IMR-90 (cell line): ENCODE measurements at regions not wholly inside any gene's neighbourhood (a gene's known extent, or its start where the extent isn't known, plus 50 kb on each side); places are given as distances from the start of the nearest gene placed in this dataset.

Experiments used
- ATAC-seq: fragments of 200-7000 bp; cut with Tn5 transposase; 2 replicates; pipeline ENCODE4 v1.9.1; 2020; ENCODE audit warnings: low read depth, mild to moderate bottlenecking, moderate library complexity
- BruUV-seq: library from RNA; stranded (reverse); fragments of 400-500 nt; replicated peaks from 2 replicates; lab custom pipeline; 2021; lab: Mats Ljungman, UMichigan
- CTCF ChIA-PET: fragments of 300-600 bp; formaldehyde crosslinking; extraction: SDS; loops from one replicate; lab custom pipeline; 2021; ENCODE audit warnings: antibody characterized with exemption; lab: Yijun Ruan, JAX
- POLR2A ChIA-PET: fragments of 300-600 bp; sonication (Branson Sonifier 250); formaldehyde crosslinking; loops from one replicate; lab custom pipeline; 2022; ENCODE audit warnings: antibody characterized with exemption; ENCODE audit not compliant: unreplicated experiment; lab: Charles Lee
- DNase-seq: peaks from one replicate; pipeline ENCODE4 v3.0.0; 2013
- H2AFZ ChIP-seq: replicated peaks from 2 replicates; pipeline ENCODE3; 2013; ENCODE audit warnings: low read length, mild to moderate bottlenecking; ENCODE audit not compliant: poor library complexity
- H2AK5ac ChIP-seq: 2 replicates; pipeline ENCODE4 v1.6.1; 2013; ENCODE audit warnings: low read depth, low read length, inconsistent platforms
- H2AK9ac ChIP-seq: replicated peaks from 2 replicates; pipeline ENCODE3; 2013; ENCODE audit warnings: mild to moderate bottlenecking, low read depth, low read length, moderate library complexity; ENCODE audit not compliant: poor library complexity
- H2BK120ac ChIP-seq: 2 replicates; pipeline ENCODE4 v1.6.1; 2013; ENCODE audit warnings: low read depth, low read length, inconsistent platforms
- H2BK15ac ChIP-seq: 3 replicates; pipeline ENCODE4 v1.6.1; 2013; ENCODE audit warnings: low read depth, low read length, inconsistent platforms
- H2BK20ac ChIP-seq: 2 replicates; pipeline ENCODE4 v1.6.1; 2013; ENCODE audit warnings: low read depth, mild to moderate bottlenecking, inconsistent platforms, low read length, moderate library complexity
- H2BK5ac ChIP-seq: 2 replicates; pipeline ENCODE4 v1.6.1; 2013; ENCODE audit warnings: mild to moderate bottlenecking, low read depth, low read length, inconsistent platforms; ENCODE audit not compliant: poor library complexity, severe bottlenecking
- H3K14ac ChIP-seq: replicated peaks from 2 replicates; pipeline ENCODE4 v1.6.1; 2013; ENCODE audit warnings: low read depth, low read length, inconsistent platforms
- H3K18ac ChIP-seq: 2 replicates; pipeline ENCODE4 v1.6.1; 2013; ENCODE audit warnings: low read depth, low read length, control low read depth
- H3K23ac ChIP-seq: 2 replicates; pipeline ENCODE4 v1.6.1; 2013; ENCODE audit warnings: low read depth, low read length, inconsistent platforms
- H3K27ac ChIP-seq: 2 replicates; pipeline ENCODE4 v1.5.1; 2013; ENCODE audit warnings: mild to moderate bottlenecking, control low read depth, low read length; ENCODE audit not compliant: insufficient read depth
- H3K27me3 ChIP-seq: 2 replicates; pipeline ENCODE4 v1.6.1; 2013; ENCODE audit warnings: low read length; ENCODE audit not compliant: control insufficient read depth, insufficient read depth
- H3K36me3 ChIP-seq: 2 replicates; pipeline ENCODE4 v1.6.1; 2013; ENCODE audit warnings: low read length, mixed read lengths; ENCODE audit not compliant: control insufficient read depth, insufficient read depth
- H3K4ac ChIP-seq: 2 replicates; pipeline ENCODE4 v1.6.1; 2013; ENCODE audit warnings: low read depth, low read length, inconsistent platforms
- H3K4me1 ChIP-seq: 2 replicates; pipeline ENCODE4 v1.6.1; 2013; ENCODE audit warnings: low read length, mixed read lengths; ENCODE audit not compliant: control insufficient read depth, insufficient read depth
- H3K4me2 ChIP-seq: 2 replicates; pipeline ENCODE4 v1.6.1; 2013; ENCODE audit warnings: low read depth, mild to moderate bottlenecking, control low read depth, low read length, moderate library complexity
- H3K4me3 ChIP-seq: 2 replicates; pipeline ENCODE4 v1.5.1; 2013; ENCODE audit warnings: low read depth, mild to moderate bottlenecking, control low read depth, low read length, moderate library complexity; ENCODE audit not compliant: insufficient read depth
- H3K56ac ChIP-seq: 2 replicates; pipeline ENCODE4 v1.6.1; 2013; ENCODE audit warnings: low read length, inconsistent platforms; ENCODE audit not compliant: insufficient read depth; ENCODE audit errors: extremely low read depth
- H3K79me1 ChIP-seq, 2 experiments: 2 replicates each; pipeline ENCODE4 v1.6.1; 2013; ENCODE audit warnings: low read length in 2 of 2, inconsistent platforms in 1 of 2, low read depth in 1 of 2
- H3K9ac ChIP-seq: 2 replicates; pipeline ENCODE4 v1.6.1; 2013; ENCODE audit warnings: low read depth, low read length, control low read depth
- H3K9me1 ChIP-seq: 2 replicates; pipeline ENCODE4 v1.6.1; 2013; ENCODE audit warnings: low read length, inconsistent platforms; ENCODE audit not compliant: insufficient read depth
- H3K9me3 ChIP-seq: 2 replicates; pipeline ENCODE4 v1.6.1; 2013; ENCODE audit warnings: low read length; ENCODE audit not compliant: control insufficient read depth, insufficient read depth
- H4K20me1 ChIP-seq: 2 replicates; pipeline ENCODE4 v1.6.1; 2013; ENCODE audit warnings: low read length, inconsistent platforms; ENCODE audit not compliant: insufficient read depth
- H4K5ac ChIP-seq: 2 replicates; pipeline ENCODE4 v1.6.1; 2013; ENCODE audit warnings: mild to moderate bottlenecking, low read depth, low read length, control low read depth
- H4K8ac ChIP-seq, 2 experiments: 2 replicates each; pipeline ENCODE4 v1.6.1; 2013; ENCODE audit warnings: low read depth in 2 of 2, low read length in 2 of 2, control low read depth in 1 of 2, inconsistent platforms in 1 of 2
- H4K91ac ChIP-seq: 2 replicates; pipeline ENCODE4 v1.6.1; 2013; ENCODE audit warnings: low read depth, low read length, inconsistent platforms; ENCODE audit not compliant: insufficient read depth
- SMC3 ChIP-seq: fragments of 150-350 bp; IDR thresholded peaks from 2 replicates; pipeline ENCODE4 v1.6.1; 2016; ENCODE audit warnings: low read depth, mild to moderate bottlenecking, antibody characterized with exemption, low read length, moderate library complexity
- WGBS, 2 experiments: methylation state at CpG; one replicate each; pipeline versions ENCODE4 v1.1.5 to v1.1.7; 2013; ENCODE audit warnings: missing lambda C conversion rate in 2 of 2; ENCODE audit not compliant: insufficient read length in 1 of 2; ENCODE audit errors: extremely low coverage in 2 of 2; 5-methylcytosine and 5-hydroxymethylcytosine counted together
- dilution Hi-C: fragments of 300-500 bp; cut with HindIII; formaldehyde crosslinking; loops from one replicate; pipeline ENCODE4 v1.14.3; 2018; ENCODE audit warnings: low sequenced_read_pairs; ENCODE audit not compliant: unreplicated experiment
- in situ Hi-C: fragments of 300-500 bp; cut with MboI; formaldehyde crosslinking; loops from 3 replicates; pipeline ENCODE4 v1.14.3; 2019; ENCODE audit warnings: low sequenced_read_pairs, inconsistent platforms, mixed read lengths
- intact Hi-C: fragments of 100-400 bp; cut with micrococcal nuclease; formaldehyde crosslinking; loops from 2 replicates; pipeline ENCODE4 v1.10.0; 2022

GRCh38 chr10:62620491-62620890 lies 184.0 kb upstream of the ADO start:
- no peak overlapping the region for H2BK15ac ChIP-seq
- ATAC-seq (no peak), DNase-seq (no peak)
- POLR2A ChIA-PET: no interaction called here
- no peak overlapping the region for H3K56ac ChIP-seq
- no peaks in the 10 kb centered on the region for H4K20me1 ChIP-seq
- H4K91ac ChIP-seq: peak overlapping the region; percentile 5; the same call in 1 of the 2 replicates
- H3K18ac ChIP-seq: no peak overlapping the region
- H3K14ac ChIP-seq: no peak overlapping the region
- H2AFZ ChIP-seq: peak overlapping the region; percentile 23
- H3K4me2 ChIP-seq: no peak overlapping the region
- no TSS peak for BruUV-seq
- H3K79me1 ChIP-seq: no peaks in the 10 kb centered on the region
- no peak overlapping the region for H3K9ac ChIP-seq
- dilution Hi-C loops: loop anchor here (25.0 kb wide), 1 partner anchor 542 kb away; no protein-coding TSS in a partner anchor
- H2BK20ac ChIP-seq: peak overlapping the region; percentile 13; the same call in 1 of the 2 replicates
- CTCF ChIA-PET: interaction anchor here (0.6 kb wide), 1 partner anchor 165 kb away, joined by 4 read pairs; no protein-coding TSS in a partner anchor
- intact Hi-C loops: no loop called here
- H3K36me3 ChIP-seq: no peaks in the 10 kb centered on the region
- no peak overlapping the region for H2BK5ac ChIP-seq
- peaks cover 7% of the 10 kb centered on the region; the same call in 1 of the 2 replicates for H3K9me1 ChIP-seq
- no peaks in the 10 kb centered on the region for H3K27me3 ChIP-seq
- H3K4me3 ChIP-seq: no peak overlapping the region
- TF ChIP-seq SMC3: no peak
- H2AK9ac ChIP-seq: no peak overlapping the region
- no CpG with 5 or more reads among the region's 2 CpGs for WGBS, 2 experiments
- H3K23ac ChIP-seq: peak overlapping the region; percentile 20; the same call in 1 of the 2 replicates
- H4K5ac ChIP-seq: no peak overlapping the region
- no peak overlapping the region for H4K8ac ChIP-seq
- in situ Hi-C loops: no loop called here
- H2AK5ac ChIP-seq: no peak overlapping the region
- H3K4ac ChIP-seq: no peak overlapping the region
- H3K9me3 ChIP-seq: no peaks in the 10 kb centered on the region
- no peak overlapping the region for H3K27ac ChIP-seq
- H2BK120ac ChIP-seq: no peak overlapping the region
- H3K4me1 ChIP-seq: peaks cover 5% of the 10 kb centered on the region
